GM19043 (cell line): ENCODE measurements at regions not wholly inside any gene's neighbourhood (a gene's known extent, or its start where the extent isn't known, plus 50 kb on each side); places are given as distances from the start of the nearest gene placed in this dataset.
"Not testable (repeated sequence)": the region's sequence is repeated elsewhere in the genome, so short reads cannot be mapped to it uniquely, and the experiment has no call there.

Experiments used
- ATAC-seq: cut with Tn5 transposase; IDR thresholded peaks from one replicate; pipeline ENCODE4 v1.9.1; 2021; ENCODE audit warnings: low read depth; ENCODE audit not compliant: unreplicated experiment

GRCh38 chr4:17436047-17436749 lies 75.7 kb downstream of the QDPR start:
- not testable (repeated sequence) for ATAC-seq

DNA sequence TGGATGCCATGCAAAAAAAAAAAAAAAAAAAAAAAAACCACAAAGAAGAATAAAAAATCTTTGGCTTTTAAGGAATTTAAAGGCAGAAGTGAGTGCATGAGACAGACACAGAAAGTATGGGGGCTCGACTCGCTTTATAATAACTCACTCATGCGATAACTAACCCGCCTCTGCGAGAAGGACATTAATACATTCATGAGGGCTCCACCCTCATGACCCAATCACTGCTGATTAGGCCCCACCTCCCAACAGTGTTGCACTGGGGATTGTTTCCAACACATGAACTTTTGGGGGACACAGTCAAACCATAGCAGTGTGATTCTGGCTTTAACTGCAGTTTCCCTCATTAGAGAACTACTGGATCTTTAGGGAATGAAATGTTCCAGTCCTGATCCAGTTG lies 78.1 kb downstream of the QDPR start:
- ATAC-seq: no peak

- no peak for ATAC-seq
Observed at GRCh38 chr4:17427991-17428390, 83.9 kb downstream of the QDPR start.

- ATAC-seq: no peak
Observed at GRCh38 chr4:17426222-17426621, 85.7 kb downstream of the QDPR start.

GRCh38 chr4:17418010-17418409 lies 93.9 kb downstream of the QDPR start:
- ATAC-seq: no peak

GRCh38 chr4:17414392-17414791 lies 97.5 kb downstream of the QDPR start:
- no peak for ATAC-seq

DNA sequence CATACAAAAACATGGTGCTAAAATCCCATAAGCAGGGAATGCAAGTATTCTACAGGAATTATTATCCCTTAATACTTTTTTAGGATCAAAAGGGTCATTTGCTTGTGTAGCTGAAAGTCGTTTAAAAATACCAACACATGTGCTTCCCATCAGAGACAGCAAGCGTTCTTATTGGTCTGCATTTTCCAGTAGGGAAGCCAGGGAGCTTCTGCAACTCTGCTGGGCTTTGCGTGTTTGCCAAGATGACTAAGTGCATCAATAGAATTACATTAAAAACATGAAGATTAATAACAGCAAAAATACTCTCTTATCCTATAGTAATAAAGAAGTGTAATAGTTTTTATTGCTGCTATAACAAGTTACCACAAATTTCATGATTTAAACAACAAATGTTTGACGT lies 111.2 kb downstream of the QDPR start:
- ATAC-seq: no peak

DNA sequence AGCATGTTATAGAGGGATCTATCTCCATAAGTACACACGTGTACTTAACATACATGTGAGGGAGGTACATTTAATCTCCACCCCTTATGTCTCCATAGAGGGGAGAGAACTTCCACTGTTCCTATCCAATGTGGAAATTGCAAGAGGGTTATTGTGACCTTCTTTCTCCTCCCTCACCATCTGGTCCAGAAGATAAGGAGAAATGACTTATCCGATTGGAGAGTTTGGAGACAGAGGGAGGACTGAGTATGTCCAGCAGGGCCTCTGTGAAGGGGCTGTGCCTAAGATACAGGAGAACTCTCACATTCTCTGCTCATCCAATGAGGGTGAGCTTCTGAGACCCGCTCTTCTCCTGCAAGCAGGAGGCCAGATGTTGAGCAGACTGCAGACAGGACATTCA lies 113.1 kb downstream of the QDPR start:
- no peak for ATAC-seq

- ATAC-seq: no peak
Observed at GRCh38 chr4:17398035-17398434, 113.9 kb downstream of the QDPR start.

DNA sequence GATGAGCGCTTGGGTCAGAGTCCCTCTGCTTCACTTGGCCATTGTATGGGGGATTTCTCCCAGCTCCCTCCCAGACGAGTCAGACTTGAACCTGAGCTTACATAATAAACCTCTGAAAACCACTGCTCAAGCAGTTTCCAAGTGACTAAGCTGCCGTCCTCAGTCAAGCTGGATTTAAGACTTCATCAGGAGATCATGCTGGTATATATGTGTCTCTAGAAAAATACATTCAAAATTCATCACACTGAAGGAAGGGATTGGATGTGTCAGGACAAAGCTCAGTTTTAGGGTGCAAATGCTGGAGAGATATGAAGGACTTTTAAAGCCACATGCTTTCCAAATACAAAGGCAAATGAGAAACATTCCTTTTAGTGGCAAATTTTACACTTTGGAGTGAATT lies 114.3 kb downstream of the QDPR start:
- ATAC-seq: no peak

DNA sequence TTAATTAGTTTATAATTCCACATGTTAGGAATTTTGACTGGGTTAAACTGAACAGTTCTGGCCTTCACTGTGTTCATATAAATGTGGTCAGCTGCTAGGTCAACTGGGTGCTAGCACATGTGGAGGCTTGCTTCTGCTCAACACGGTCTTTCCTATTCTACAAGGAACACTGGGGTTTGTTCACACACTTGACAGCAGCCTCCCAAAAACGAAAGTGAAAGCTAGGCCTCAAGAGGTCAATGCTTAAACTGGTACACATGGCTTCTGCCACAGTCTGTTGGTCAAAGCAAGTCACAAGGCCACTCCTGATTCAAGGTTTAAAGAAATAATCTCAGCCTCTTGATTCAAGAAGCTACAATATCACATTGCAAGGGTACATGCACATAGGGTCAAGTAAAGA lies 126.5 kb downstream of the QDPR start:
- ATAC-seq: no peak

- ATAC-seq: no peak
Observed at GRCh38 chr4:17380347-17380746, 131.5 kb downstream of the QDPR start.

DNA sequence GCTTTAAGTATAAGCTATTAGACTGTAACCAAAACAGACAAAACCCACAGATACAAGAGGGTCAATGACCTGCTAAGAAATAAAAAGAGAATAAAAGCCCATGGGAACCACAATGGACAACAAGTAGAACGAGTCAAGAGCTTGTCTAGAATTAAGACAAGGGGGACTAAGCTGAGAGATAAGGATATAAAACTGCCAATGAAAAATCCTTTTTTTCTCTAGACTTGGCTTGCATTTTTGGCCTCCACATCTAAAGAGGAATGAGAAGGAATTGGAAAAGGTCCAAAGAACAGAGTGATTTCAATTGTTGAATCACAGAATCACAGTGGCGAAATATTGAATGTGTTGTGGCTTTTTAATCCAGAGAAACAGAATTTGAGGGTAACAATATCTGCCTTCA lies 135.7 kb downstream of the QDPR start:
- ATAC-seq: no peak

- no peak for ATAC-seq
Observed at GRCh38 chr4:17373666-17374065, 138.2 kb downstream of the QDPR start.

GRCh38 chr4:17370818-17371217 lies 141.1 kb downstream of the QDPR start:
- no peak for ATAC-seq

- no peak for ATAC-seq
Observed at GRCh38 chr4:17368408-17368807, 143.5 kb downstream of the QDPR start.

- ATAC-seq: no peak
Observed at GRCh38 chr4:17367201-17367600, 144.7 kb downstream of the QDPR start.

GRCh38 chr4:17366496-17366895 lies 145.4 kb downstream of the QDPR start:
- no peak for ATAC-seq

GRCh38 chr4:17362430-17362829 lies 149.5 kb downstream of the QDPR start:
- ATAC-seq: no peak

DNA sequence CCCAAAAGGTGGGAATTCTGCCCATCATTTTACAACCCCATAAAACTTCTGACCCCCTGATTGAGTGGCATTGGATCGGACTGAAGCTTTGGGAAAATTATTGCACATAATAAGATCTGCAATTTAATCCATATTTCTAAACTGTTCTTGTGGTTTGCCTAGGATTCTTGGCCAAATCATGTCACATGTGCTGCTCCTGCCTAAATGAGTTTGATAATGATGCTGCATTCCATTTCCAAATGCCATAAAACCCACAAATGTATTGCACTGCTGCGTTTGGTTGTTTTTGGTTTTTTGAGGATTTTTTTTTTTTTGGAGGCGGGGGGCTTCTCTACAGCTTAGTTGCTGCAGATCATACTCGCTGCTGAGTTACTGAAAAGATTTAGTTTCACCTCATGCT lies 153.6 kb downstream of the QDPR start:
- ATAC-seq: no peak

DNA sequence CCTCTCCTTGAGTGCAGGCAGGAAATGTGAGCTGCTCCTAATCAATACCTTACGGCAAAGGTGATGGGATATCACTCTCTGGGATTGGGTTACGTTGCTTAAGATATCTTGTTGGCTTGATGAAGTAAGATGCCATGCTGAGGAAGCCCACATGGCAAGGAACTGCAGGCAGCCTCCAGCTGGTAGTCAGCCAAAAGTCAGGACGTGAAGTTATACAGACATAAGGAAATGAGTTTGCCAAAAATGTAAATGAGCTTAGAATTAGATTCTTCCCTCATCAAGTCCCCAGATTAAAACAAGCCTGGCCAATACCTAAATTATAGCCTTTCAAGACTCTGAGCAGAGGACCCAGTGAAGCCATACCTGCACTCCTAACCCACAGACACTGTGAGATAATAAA lies 155.0 kb downstream of the QDPR start:
- ATAC-seq: no peak

DNA sequence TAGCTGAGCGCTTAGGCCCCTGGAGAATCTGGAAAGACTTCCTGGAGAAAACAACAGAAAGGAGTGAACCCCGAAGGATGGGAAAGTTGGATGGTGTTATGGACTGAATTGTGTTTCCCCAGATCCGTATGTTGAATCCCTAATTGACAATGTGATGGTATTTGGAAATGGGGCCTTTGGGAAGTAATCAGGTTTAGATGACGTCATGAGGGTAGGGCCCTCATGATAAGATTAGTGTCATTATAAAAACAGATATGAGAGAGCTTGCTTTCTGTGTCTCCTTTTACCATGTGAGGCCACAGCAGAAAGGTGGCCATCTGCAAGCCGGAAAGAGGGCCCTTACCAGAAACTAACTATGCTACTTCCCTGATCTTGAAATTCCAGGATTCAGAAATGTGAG lies 159.5 kb downstream of the QDPR start:
- no peak for ATAC-seq

DNA sequence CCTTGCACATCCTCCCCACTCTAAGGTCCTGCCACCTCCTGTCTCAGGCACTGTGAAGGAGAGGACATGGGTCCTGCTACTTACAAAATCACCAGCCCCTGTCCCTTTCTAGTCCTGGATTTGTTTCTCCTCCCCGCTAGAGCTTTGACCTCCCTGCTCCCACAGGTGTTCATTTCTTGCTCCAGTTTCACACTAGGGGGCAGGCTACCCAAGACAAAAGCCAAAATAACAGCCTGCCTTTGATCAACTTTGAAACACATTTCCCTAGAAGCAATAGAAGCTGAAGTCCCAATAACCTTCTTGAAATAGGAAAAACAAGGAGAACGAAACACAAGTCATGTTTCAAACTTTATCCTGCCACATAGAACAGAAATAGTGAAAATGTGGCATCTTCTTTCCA lies 164.4 kb downstream of the QDPR start:
- no peak for ATAC-seq
